ENCODE measurements at regions not wholly inside any gene's neighbourhood (a gene's known extent, or its start where the extent isn't known, plus 50 kb on each side); places are given as distances from the start of the nearest gene placed in this dataset.

GRCh38 chr1:168843950-168844349 lies 114.9 kb upstream of the DPT start:
- in situ Hi-C loops (cut with HindIII; ENCODE audit: low pct_unique_long_range_greater_than_20kb, low sequenced_read_pairs): no loop called here
- no peak for DNase-seq (ENCODE audit: low read depth, low spot score)

DNA sequence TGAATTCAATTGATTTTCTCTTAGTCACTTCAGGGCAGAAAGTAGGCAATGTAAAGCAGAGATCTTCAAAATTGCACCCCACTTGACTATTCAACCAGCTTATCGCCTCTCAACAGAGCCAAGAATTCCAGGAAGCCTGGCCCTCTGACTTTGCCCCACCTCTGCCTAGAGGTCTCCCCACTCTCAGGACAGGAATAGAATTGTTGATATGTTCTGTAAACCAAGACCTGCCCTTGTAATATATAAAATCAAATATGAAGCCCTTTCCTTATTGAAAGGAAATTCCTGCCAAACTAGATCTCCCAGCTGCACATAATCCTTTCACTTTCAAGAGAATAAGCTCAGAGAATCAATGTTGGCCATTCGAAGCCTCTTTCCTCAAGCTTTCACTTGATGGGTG lies 116.1 kb upstream of the DPT start:
- DNase-seq (ENCODE audit: low read depth, low spot score): no peak
- in situ Hi-C loops (cut with HindIII; ENCODE audit: low pct_unique_long_range_greater_than_20kb, low sequenced_read_pairs): no loop called here

DNA sequence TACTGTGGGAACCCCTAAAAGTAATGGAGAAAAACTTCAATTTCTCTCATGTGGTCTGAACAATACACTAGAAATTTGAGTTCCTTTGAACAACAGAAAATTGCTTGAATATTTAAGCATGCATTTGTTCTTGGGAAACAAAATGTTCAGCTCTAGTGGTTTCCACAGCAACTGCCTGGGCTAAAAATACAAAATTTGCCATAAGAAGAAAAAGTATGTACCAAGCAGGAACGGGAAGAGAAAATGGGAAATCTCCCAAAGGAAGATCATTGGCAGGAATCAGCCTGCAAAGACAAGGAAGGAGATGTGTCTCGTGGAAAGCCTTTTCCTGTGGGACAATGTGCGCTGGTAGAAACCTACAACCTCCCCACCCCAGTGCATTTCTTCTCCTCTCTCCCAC lies 119.0 kb upstream of the DPT start:
- in situ Hi-C loops (cut with HindIII; ENCODE audit: low pct_unique_long_range_greater_than_20kb, low sequenced_read_pairs): no loop called here
- DNase-seq (ENCODE audit: low read depth, low spot score): no peak

- in situ Hi-C loops (cut with HindIII; ENCODE audit: low pct_unique_long_range_greater_than_20kb, low sequenced_read_pairs): no loop called here
- DNase-seq (ENCODE audit: low read depth, low spot score): no peak
Observed at GRCh38 chr1:168861421-168862004, 132.5 kb upstream of the DPT start.

DNA sequence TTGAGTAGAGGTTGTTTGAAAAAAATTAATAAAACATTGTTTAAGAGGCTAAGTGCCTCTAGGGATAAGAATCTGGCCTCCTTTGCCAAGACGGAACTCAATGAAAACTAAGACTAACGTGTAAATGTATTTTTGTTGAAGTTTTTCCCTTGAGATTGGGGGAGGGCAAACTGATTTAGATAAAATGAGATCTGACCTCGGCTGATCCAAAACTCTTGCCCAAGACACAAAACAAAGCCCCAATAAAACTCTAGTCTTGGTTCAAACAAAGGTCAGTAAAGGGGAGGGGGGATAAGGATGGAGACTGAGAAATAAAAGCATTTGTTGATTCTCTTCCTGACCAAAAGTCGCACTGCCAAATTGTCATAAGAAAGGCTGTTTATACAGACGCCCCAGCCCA lies 134.8 kb upstream of the DPT start:
- no peak for DNase-seq (ENCODE audit: low read depth, low spot score)
- in situ Hi-C loops (cut with HindIII; ENCODE audit: low pct_unique_long_range_greater_than_20kb, low sequenced_read_pairs): no loop called here

- in situ Hi-C loops (cut with HindIII; ENCODE audit: low pct_unique_long_range_greater_than_20kb, low sequenced_read_pairs): no loop called here
- no peak for DNase-seq (ENCODE audit: low read depth, low spot score)
Observed at GRCh38 chr1:168864266-168864665, 135.3 kb upstream of the DPT start.

DNA sequence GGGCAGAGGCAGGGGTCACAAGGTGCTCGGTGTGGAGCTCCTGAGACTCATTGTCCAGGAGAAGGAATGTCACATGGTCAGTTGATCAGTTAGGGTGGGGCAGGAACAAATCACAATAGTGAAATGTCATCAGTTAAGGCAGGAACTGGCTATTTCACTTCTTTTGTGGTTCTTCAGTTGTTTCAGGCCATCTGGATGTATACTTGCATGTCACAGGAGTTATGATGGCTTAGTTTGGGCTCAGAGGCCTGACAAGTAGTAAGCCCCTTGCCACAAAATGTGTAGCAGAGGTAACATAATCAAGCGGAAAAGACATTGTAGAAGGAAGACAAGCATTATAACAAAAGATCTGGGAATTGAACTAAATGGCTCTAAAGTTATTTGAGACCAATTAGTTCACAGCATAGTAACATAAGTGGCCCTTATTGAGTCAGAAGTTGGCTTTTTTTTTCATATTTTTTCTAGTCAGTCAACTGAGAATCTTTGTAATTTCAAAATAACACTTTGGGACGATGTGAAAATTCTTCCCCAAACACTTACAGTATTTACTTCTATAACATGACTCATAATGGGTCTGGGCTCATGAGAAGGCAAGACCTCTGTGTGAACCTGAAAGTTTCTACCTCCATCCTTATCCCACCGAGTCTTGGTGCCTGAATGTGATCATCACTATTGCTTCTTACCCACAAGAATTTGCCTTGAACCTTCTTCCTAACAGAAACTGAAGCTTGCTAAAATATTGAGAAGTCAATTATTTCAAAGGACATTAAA lies 137.0 kb upstream of the DPT start:
- no peak for DNase-seq (ENCODE audit: low read depth, low spot score)
- in situ Hi-C loops (cut with HindIII; ENCODE audit: low pct_unique_long_range_greater_than_20kb, low sequenced_read_pairs): no loop called here

DNA sequence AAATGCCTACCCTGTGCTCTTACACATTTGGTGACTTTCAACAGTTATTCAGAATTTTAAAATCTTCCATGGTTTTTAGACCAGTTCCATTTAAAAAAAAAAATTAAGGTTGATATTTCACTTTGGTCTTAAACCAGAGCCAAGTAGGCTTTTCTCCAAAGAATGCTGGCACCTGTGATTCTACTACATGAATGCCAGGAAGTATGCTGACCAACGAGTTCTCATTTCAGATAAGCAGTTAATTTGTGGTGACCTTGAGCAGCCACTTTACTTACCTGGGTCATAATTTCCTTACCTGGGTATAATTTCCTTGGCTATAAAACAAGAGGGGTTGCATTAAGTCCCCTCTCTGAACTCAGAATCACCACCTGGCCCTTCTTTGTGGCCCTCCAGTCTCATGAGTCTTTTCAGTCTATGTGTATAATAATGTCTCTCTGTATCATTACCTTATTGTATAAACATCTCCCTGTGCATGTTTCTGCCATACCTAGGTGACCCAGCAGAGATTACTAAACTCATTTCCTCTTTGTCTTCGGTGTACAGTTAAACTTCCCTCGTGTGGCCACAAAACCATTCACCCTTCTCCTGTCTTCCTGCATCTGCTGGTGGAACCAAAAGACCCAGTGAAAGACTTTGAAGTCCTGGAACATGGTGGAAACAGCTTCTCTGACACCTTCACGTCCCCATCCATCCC lies 139.1 kb upstream of the DPT start:
- in situ Hi-C loops (cut with HindIII; ENCODE audit: low pct_unique_long_range_greater_than_20kb, low sequenced_read_pairs): no loop called here
- no peak for DNase-seq (ENCODE audit: low read depth, low spot score)

DNA sequence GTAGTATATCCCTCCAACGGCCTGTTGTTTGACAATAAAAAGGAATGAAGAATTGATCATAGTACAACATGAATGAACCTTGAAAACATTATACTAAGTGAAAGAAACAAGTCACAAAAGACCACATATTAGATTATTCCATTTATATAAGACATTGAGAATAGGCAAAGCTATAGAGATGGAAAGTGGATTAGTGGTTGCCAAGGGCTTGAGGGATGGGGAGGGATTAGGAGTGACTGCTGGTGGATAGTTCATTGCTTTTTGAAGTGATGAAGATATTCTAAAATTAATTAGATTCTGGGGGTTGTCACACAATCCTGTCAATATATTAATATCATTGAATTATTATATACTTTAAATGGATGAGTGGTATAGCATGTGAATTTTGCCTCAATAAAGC lies 142.5 kb upstream of the DPT start:
- in situ Hi-C loops (cut with HindIII; ENCODE audit: low pct_unique_long_range_greater_than_20kb, low sequenced_read_pairs): no loop called here

DNA sequence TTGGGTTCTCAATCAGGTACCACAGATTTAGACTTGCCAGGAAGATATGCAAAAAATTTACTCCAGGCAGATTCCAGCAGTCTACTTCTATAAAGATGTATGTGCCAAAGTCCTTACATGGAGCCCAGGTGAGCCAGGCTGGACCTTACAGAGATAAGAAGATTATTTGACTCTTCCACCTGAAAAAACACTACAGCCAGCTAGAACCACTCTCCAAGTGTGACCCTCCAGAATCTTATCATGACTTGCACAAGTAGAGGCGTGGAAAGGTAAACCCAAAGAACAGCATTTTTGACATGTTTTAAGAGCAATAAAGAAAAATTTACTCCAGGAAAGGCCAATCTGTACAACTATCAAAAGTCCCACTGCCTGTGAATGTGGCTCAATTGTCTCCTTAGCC lies 146.8 kb upstream of the DPT start:
- in situ Hi-C loops (cut with HindIII; ENCODE audit: low pct_unique_long_range_greater_than_20kb, low sequenced_read_pairs): no loop called here
- no peak for DNase-seq (ENCODE audit: low read depth, low spot score)

More for the DNA sequence above, 142.5 kb upstream of the DPT start:
- DNase-seq (ENCODE audit: low read depth, low spot score): no peak

DNA sequence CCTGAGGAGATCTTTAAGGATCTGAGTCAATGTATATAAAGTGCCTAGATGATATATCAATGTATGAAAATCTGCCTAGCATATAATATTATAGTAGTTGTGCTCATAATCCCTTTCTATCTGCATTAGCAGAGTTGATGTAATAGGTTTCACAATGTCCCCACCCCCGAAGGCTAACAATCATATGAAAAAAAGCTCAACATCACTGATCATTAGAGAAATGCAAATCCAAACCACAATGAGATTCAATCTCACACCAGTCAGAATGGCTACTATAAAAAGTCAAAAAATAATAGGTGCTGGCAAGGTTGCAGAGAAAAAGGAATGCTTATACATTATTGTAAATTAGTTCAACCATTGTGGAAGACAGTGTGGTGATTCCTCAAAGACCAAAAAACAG lies 147.8 kb upstream of the DPT start:
- in situ Hi-C loops (cut with HindIII; ENCODE audit: low pct_unique_long_range_greater_than_20kb, low sequenced_read_pairs): no loop called here
- DNase-seq (ENCODE audit: low read depth, low spot score): no peak

- DNase-seq (ENCODE audit: low read depth, low spot score): no peak
- in situ Hi-C loops (cut with HindIII; ENCODE audit: low pct_unique_long_range_greater_than_20kb, low sequenced_read_pairs): no loop called here
Observed at GRCh38 chr1:168879896-168880734, 151.1 kb upstream of the DPT start.

DNA sequence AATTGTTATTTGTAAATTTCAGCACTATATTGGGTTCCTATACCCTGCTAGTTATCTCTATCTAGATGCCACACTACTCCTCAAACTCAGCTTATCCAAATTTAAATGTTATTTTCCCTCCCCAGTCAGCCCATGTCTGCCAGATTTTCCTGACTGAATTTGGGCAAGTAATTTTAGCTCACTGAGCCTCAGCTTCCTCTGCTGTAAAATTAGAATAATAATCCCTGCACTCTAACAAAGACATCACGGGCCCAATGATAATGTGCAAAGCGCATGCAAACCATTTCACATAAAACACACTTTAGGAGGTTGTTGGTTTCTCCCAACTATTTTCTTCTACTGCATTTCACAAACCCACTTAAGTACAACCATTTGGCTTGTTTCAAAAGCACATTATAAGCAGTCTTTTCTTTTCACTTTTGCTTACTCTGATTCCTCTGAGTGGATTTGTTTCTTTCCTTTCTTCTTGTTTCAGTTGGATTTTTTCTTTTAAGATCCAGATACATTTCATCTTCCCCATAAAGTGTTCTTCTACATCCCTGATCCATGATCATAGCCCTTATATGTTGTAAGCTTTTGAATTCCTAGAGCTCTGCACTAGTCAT lies 152.8 kb upstream of the DPT start:
- no peak for DNase-seq (ENCODE audit: low read depth, low spot score)
- in situ Hi-C loops (cut with HindIII; ENCODE audit: low pct_unique_long_range_greater_than_20kb, low sequenced_read_pairs): no loop called here

- in situ Hi-C loops (cut with HindIII; ENCODE audit: low pct_unique_long_range_greater_than_20kb, low sequenced_read_pairs): no loop called here
Observed at GRCh38 chr1:168887381-168887780, 158.4 kb upstream of the DPT start.

GRCh38 chr1:168888418-168888817 lies 159.4 kb upstream of the DPT start:
- DNase-seq (ENCODE audit: low read depth, low spot score): no peak
- in situ Hi-C loops (cut with HindIII; ENCODE audit: low pct_unique_long_range_greater_than_20kb, low sequenced_read_pairs): no loop called here

More at GRCh38 chr1:168887381-168887780, 158.4 kb upstream of the DPT start:
- DNase-seq (ENCODE audit: low read depth, low spot score): no peak

- in situ Hi-C loops (cut with HindIII; ENCODE audit: low pct_unique_long_range_greater_than_20kb, low sequenced_read_pairs): no loop called here
- DNase-seq (ENCODE audit: low read depth, low spot score): no peak
Observed at GRCh38 chr1:168892931-168893330, 163.9 kb upstream of the DPT start.

DNA sequence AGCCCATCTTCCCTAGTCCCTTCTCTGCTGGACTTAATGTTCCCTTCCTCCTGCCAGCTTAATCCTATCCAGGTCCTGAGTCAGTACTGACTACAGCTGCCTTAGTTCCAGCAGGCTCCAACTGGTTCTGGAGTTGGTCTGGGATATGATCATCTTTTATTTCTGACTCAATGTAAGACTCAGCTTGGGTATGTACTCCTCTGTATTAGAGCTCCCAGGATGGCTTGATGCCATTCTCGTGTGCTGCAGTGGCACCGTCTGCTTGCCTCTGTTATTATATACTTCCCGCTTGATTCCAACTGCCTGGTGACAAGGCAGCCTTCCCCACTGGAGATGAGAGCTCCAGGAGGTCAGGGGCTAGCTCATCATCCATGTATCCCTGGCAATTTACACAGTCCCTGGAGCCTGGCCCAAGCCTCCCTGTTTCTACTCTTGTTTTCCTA lies 164.4 kb upstream of the DPT start:
- in situ Hi-C loops (cut with HindIII; ENCODE audit: low pct_unique_long_range_greater_than_20kb, low sequenced_read_pairs): no loop called here
- DNase-seq (ENCODE audit: low read depth, low spot score): no peak

Data from SK-MEL-5 (cell line).